Fibroblast of pulmonary artery (primary cell): ENCODE measurements at regions not wholly inside any gene's neighbourhood (a gene's known extent, or its start where the extent isn't known, plus 50 kb on each side); places are given as distances from the start of the nearest gene placed in this dataset.

Experiments used
- DNase-seq: peaks from one replicate; pipeline ENCODE4 v3.0.0-alpha.2; 2010; ENCODE audit warnings: low read depth
- H3K4me3 ChIP-seq: replicated peaks from 2 replicates; pipeline ENCODE4 v1.5.1; 2011; ENCODE audit warnings: low read depth, mild to moderate bottlenecking, control low read depth, low read length, moderate library complexity
- TF ChIP-seq, protein P1 (sequence below): IDR thresholded peaks from 2 replicates; pipeline ENCODE4 v1.5.1; 2011; ENCODE audit warnings: mild to moderate bottlenecking, control low read depth, low read length, inconsistent platforms; ENCODE audit errors: missing control alignments

DNA sequence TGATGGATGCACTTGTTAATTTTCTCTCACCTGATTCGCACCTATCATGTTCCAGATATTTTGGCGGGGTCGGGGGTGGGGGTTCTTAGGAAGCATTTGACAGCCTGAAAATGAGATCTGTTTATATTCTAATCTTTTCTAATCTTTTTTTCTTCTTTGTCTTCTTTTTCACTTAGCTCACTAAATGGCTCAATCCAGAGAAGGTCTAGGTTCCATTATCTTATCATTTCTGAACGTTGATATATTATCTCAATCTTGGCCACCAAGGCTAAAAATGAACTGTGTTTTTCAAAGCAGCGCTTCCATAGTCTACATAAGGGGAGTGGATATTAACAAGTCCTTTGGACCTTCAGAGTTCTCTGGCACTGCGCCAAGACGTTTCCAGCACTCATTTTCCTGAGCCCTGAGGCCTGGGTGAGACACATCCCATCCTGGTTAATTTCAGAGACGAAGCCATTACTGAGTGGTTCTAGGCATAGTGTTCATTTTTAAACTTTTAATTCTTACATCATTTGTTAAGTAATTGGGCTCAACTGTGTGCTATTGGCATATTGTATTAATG is 229.0 kb downstream of the SOX11 start:
- no peak overlapping the region for H3K4me3 ChIP-seq
- TF ChIP-seq, protein P1, sequence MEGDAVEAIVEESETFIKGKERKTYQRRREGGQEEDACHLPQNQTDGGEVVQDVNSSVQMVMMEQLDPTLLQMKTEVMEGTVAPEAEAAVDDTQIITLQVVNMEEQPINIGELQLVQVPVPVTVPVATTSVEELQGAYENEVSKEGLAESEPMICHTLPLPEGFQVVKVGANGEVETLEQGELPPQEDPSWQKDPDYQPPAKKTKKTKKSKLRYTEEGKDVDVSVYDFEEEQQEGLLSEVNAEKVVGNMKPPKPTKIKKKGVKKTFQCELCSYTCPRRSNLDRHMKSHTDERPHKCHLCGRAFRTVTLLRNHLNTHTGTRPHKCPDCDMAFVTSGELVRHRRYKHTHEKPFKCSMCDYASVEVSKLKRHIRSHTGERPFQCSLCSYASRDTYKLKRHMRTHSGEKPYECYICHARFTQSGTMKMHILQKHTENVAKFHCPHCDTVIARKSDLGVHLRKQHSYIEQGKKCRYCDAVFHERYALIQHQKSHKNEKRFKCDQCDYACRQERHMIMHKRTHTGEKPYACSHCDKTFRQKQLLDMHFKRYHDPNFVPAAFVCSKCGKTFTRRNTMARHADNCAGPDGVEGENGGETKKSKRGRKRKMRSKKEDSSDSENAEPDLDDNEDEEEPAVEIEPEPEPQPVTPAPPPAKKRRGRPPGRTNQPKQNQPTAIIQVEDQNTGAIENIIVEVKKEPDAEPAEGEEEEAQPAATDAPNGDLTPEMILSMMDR: no peak
- no peak for DNase-seq

DNA sequence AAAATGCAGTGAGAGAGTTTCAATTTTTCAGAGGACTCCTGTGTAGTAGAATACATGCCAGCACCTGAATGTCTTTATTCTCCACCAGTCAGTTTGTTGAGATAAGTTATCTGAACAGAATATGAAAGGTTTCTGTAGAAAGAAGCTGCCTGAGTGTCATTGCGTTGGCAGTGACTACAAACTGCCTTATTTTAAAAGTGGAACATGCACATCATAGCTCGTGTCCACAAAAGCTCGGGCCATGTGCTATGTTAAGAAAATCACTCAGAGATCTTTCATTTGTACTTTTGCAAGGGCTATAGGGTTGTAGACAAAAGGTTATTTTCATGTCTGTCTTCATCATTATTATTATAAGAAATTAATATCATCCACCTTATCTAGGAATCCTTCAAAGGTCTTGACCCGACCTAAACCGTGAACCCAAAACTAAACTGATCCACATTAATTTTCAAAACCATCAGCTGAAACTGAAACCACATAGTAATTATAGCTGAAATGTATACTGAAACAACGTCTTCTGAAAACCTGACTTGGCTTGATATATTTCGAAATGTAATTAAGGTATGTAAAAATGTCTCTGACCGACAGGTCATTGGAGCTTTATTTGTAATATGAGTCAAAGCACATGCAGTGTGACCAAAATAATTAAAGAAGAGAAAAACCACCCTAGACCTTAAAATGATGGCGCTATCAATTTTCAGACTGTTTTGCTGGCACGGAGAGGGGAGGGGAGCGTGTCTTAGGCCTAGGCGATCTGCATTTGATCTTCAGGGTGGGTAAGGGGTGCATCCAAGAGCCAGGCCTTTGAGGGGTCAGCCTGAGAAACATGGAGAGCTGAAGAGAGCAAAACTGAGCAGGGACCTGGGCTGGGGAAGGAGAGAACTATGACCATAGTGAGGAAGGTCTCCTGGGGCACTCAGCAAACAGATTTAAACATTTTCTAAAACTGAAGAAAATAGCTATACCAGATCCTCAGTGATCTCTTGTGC is 232.1 kb downstream of the SOX11 start:
- TF ChIP-seq, protein P1: no peak
- H3K4me3 ChIP-seq: no peak overlapping the region
- no peak for DNase-seq

DNA sequence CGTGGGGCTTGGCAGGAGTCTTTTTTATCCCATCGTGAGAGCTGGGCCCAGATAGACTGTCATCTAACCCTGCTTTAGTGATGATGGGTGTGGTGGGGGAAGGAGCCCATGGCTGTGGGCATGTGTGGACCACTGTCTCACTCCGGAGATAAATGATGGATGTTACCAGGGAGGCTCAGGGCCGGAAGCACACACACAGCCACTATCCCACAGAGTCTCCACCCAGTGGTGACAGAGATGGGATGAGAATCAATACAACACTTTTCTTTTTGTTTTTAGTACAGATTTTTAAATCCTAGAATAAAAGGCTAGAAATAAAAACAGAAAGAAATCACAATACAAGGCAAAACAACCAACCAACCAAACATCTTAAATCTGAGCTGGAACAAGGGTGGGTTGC is 233.4 kb downstream of the SOX11 start:
- DNase-seq: no peak
- TF ChIP-seq, protein P1: no peak
- no peak overlapping the region for H3K4me3 ChIP-seq

DNA sequence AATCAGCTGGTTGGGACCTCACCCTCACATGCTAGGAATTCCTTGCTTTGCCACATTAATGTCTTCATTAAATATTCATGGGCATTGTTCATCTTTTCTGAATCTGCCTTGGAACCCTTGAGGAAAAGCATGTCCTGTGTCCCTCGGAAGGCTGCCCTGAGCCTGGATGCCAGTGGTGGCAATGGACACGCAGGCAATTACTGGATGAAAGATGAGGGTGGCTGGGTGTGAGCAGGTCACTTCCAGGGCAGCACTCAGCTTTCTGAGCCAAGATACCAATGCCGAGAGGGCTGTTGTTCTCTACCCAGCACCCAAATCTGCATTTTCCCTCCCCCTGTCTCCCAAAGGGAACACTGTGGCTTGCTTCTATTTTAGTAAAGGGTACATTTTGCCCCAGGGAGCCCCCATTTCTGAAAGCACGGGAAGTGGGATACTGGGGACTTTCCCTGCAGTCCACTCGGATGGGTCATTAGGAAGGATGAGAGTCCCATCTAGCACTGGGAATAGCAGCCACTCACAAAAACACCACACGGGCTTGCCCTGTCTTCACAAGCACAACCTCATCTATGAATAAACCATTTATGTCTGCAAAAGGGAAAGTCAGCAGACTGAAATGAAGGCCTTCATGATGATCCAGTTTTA is 234.8 kb downstream of the SOX11 start:
- no peak for DNase-seq
- TF ChIP-seq, protein P1: no peak
- H3K4me3 ChIP-seq: no peak overlapping the region

DNA sequence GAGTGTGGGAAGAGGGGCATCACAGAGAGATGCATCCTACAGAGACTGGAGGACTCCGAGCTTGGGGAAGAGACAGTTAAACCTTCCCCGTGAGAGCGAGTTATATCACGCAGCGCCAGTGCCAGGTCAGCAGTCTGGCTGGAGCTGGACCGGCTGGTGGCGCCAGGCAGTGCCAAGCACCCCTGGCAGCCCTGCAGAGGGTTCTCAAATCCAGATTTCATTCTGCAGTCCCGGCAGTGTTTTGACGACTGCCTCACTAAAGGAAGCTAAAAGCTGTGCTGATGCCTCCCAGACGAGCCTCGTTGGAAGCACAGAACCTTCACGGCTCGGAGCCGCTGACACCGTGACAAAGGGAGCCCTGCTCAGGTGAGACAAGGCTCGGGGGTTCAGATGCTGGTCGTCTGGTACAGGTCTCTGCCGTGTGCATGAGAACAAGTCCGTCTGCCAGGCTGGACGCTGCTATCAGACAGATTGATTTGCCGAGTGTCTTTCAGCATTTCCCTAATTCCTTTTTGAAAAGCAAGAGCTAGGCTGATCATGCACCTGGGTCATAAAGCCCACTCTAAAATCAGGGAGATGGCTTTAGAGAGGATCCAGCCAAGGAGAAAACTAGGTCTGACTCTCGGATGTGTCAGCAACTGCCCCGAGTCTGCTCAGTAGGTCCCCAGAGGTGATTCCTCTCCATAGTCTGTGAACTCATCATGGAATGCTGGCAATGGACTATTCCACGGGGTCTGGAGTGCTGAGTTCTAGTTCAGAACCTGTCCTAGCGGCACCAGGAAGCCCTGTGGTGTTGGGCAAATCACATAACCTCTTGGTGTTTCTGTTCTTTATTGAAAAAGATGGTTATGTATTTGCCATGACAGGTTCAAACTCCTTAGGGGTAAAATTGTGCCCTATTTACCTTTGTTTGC is 240.6 kb downstream of the SOX11 start:
- H3K4me3 ChIP-seq: no peak overlapping the region
- no peak for DNase-seq
- TF ChIP-seq, protein P1: no peak

DNA sequence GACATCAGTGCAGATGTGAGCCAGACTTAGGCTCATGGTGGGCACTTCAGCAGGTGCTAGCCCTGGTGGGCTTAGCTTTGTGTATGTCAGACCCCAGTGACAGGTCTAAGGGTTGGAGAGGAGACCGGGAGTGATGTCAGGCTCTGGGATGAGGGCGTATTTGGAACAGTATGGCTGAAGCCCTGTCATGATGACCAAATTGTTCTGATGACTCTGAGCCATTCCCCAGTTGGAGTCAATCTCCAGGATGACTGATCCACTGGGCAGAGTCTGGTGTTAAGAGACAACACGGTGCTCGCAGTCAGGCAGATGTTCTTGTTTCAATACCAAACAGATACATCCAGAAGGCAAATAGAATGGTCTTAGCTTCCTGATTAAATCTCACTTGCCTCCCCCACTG is 241.5 kb downstream of the SOX11 start:
- H3K4me3 ChIP-seq: no peak overlapping the region
- no peak for DNase-seq
- TF ChIP-seq, protein P1: no peak
